CD4-positive, alpha-beta T cell (primary cell): ENCODE measurements at regions not wholly inside any gene's neighbourhood (a gene's known extent, or its start where the extent isn't known, plus 50 kb on each side); places are given as distances from the start of the nearest gene placed in this dataset.

Experiments
- ATAC-seq: fragments of 200-7000 bp; cut with Tn5 transposase; one replicate; pipeline ENCODE4 v1.10.0; 2022; ENCODE audit warnings: mild to moderate bottlenecking; ENCODE audit not compliant: poor library complexity
- CTCF ChIA-PET: fragments of 350-600 bp; sonication (Branson Sonifier 250); formaldehyde crosslinking; loops from one replicate; lab custom pipeline; 2021; ENCODE audit warnings: antibody characterized with exemption, inconsistent platforms; lab: Charles Lee
- POLR2A ChIA-PET: fragments of 350-600 bp; sonication (Branson Sonifier 250); formaldehyde crosslinking; loops from one replicate; lab custom pipeline; 2021; ENCODE audit warnings: antibody characterized with exemption, inconsistent platforms; lab: Charles Lee
- DNase-seq, 14 experiments: peaks; one replicate each; pipeline ENCODE4 v3.0.0-alpha.2; 2013 to 2020; ENCODE audit warnings: mixed read lengths in 2 of 14
- H3K27ac ChIP-seq, 2 donors: one replicate each; pipeline versions ENCODE4 v1.5.1 to v1.7.0; 2013; ENCODE audit warnings: low read length in 2 of 2, low read depth in 1 of 2, mild to moderate bottlenecking in 1 of 2
- H3K27me3 ChIP-seq, 2 experiments: 1 replicate in 1 of 2; 2 replicates in 1 of 2; pipeline versions ENCODE4 v1.6.1 to v1.7.0; 2013; ENCODE audit warnings: low read length in 2 of 2, control low read depth in 1 of 2, mild to moderate bottlenecking in 1 of 2, moderate library complexity in 1 of 2; ENCODE audit not compliant: insufficient read depth in 2 of 2, control insufficient read depth in 1 of 2
- H3K36me3 ChIP-seq: one replicate; pipeline ENCODE4 v1.6.1; 2013; ENCODE audit warnings: low read length, control low read depth; ENCODE audit not compliant: insufficient read depth
- H3K4me1 ChIP-seq: one replicate; pipeline ENCODE4 v1.6.1; 2013; ENCODE audit warnings: low read length, control low read depth; ENCODE audit not compliant: insufficient read depth
- H3K4me3 ChIP-seq: one replicate; pipeline ENCODE4 v1.5.1; 2013; ENCODE audit warnings: mild to moderate bottlenecking, low read length, moderate library complexity
- H3K9me3 ChIP-seq, 2 experiments: 1 replicate in 1 of 2; 2 replicates in 1 of 2; pipeline versions ENCODE4 v1.6.1 to v1.7.0; 2013; ENCODE audit warnings: low read length in 2 of 2, mild to moderate bottlenecking in 2 of 2, control low read depth in 1 of 2, moderate library complexity in 1 of 2; ENCODE audit not compliant: control insufficient read depth in 1 of 2, insufficient read depth in 1 of 2
- H3K27ac Mint-ChIP-seq: one replicate; pipeline ENCODE4 v1.8.0; 2020; ENCODE audit warnings: mixed read lengths
- H3K27me3 Mint-ChIP-seq: one replicate; pipeline ENCODE4 v1.8.0; 2021; ENCODE audit warnings: mixed read lengths
- H3K36me3 Mint-ChIP-seq: one replicate; pipeline ENCODE4 v1.8.0; 2021; ENCODE audit warnings: low read depth, mixed read lengths
- H3K4me1 Mint-ChIP-seq: one replicate; pipeline ENCODE4 v1.8.0; 2021; ENCODE audit warnings: low read depth, mixed read lengths
- H3K4me3 Mint-ChIP-seq: one replicate; pipeline ENCODE4 v1.8.0; 2020; ENCODE audit warnings: mild to moderate bottlenecking, mixed read lengths
- H3K9me3 Mint-ChIP-seq: one replicate; pipeline ENCODE4 v1.8.0; 2020; ENCODE audit warnings: mixed read lengths
- intact Hi-C, 2 experiments: fragments of 100-400 bp; cut with DNase I in 1 of 2; cut with micrococcal nuclease in 1 of 2; formaldehyde crosslinking; loops; one replicate each; pipeline versions ENCODE4 v1.15.1 to v1.9.0; 2023 to 2025; cut with DNase I, micrococcal nuclease
- TF ChIP-seq, protein P1 (sequence below): fragments of 200-600 bp; IDR thresholded peaks from one replicate; pipeline ENCODE4 v1.8.0; 2022; ENCODE audit warnings: antibody characterized with exemption, mild to moderate bottlenecking

DNA sequence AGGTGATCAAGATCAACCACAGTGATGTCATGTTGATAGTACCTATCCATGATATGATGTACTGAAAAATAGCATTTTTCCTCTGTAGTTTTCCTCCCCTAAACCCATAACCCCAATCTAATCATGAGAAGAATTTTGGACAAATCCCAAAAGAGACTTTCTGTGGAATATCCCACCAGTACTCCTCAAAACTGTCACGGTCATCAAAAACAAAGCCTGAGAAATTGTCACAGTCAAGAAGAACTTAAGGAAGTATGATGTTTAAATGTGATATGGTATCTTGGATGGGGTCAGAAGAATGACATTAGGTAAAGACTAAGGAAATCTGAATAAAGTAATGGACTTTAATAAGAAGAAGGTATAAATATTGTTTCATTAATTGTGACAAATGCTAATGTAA, 248.8 kb downstream of the RMST start:
- intact Hi-C loops: no loop called here
- POLR2A ChIA-PET: no interaction called here
- Mint-ChIP-seq H3K9me3 (peaks cover 4% of the 10 kb centered on the region), H3K27ac (no peak overlapping the region), H3K36me3 (no peaks in the 10 kb centered on the region), H3K4me1 (no peaks in the 10 kb centered on the region), H3K4me3 (no peak overlapping the region), H3K27me3 (no peaks in the 10 kb centered on the region)
- Histone ChIP-seq H3K4me3 (no peak overlapping the region), H3K4me1 (no peaks in the 10 kb centered on the region), H3K27me3 (no peaks in the 10 kb centered on the region), H3K9me3 (no peaks in the 10 kb centered on the region), H3K27ac (no peak overlapping the region), H3K36me3 (no peaks in the 10 kb centered on the region)
- CTCF ChIA-PET: no interaction called here
- ATAC-seq (no peak), DNase-seq (no peak)
- TF ChIP-seq, protein P1, sequence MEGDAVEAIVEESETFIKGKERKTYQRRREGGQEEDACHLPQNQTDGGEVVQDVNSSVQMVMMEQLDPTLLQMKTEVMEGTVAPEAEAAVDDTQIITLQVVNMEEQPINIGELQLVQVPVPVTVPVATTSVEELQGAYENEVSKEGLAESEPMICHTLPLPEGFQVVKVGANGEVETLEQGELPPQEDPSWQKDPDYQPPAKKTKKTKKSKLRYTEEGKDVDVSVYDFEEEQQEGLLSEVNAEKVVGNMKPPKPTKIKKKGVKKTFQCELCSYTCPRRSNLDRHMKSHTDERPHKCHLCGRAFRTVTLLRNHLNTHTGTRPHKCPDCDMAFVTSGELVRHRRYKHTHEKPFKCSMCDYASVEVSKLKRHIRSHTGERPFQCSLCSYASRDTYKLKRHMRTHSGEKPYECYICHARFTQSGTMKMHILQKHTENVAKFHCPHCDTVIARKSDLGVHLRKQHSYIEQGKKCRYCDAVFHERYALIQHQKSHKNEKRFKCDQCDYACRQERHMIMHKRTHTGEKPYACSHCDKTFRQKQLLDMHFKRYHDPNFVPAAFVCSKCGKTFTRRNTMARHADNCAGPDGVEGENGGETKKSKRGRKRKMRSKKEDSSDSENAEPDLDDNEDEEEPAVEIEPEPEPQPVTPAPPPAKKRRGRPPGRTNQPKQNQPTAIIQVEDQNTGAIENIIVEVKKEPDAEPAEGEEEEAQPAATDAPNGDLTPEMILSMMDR: no peak

DNA sequence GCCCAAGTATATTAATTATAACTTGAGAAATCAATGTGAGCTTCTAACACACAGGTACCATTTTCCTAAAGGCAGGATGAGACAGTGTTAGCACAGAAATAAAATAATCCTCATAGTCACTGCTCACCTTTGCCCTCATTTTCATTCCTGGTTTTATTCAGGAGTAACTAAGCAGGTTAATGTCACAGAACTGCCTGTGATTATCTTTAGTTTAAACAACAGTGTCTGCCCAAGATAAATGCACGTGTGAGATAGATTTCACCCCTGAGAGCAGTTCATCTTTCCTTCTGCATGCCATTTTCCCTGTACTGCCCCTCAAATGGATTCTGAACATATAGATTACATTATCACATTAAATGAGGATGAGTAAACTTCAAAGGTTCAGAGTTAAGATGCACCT, 250.7 kb downstream of the RMST start:
- H3K9me3 ChIP-seq: no peaks in the 10 kb centered on the region
- intact Hi-C loops: no loop called here
- H3K27me3 Mint-ChIP-seq: no peaks in the 10 kb centered on the region
- CTCF ChIA-PET: no interaction called here
- H3K27ac Mint-ChIP-seq: no peak overlapping the region
- ATAC-seq: no peak
- H3K4me1 Mint-ChIP-seq: no peaks in the 10 kb centered on the region
- H3K4me3 Mint-ChIP-seq: no peak overlapping the region
- H3K36me3 Mint-ChIP-seq: no peaks in the 10 kb centered on the region
- no peak for DNase-seq
- H3K27ac ChIP-seq: no peak overlapping the region
- H3K9me3 Mint-ChIP-seq: peaks cover 4% of the 10 kb centered on the region
- POLR2A ChIA-PET: no interaction called here
- no peak overlapping the region for H3K4me3 ChIP-seq
- no peaks in the 10 kb centered on the region for H3K36me3 ChIP-seq
- TF ChIP-seq, protein P1: no peak
- no peaks in the 10 kb centered on the region for H3K27me3 ChIP-seq
- H3K4me1 ChIP-seq: no peaks in the 10 kb centered on the region

DNA sequence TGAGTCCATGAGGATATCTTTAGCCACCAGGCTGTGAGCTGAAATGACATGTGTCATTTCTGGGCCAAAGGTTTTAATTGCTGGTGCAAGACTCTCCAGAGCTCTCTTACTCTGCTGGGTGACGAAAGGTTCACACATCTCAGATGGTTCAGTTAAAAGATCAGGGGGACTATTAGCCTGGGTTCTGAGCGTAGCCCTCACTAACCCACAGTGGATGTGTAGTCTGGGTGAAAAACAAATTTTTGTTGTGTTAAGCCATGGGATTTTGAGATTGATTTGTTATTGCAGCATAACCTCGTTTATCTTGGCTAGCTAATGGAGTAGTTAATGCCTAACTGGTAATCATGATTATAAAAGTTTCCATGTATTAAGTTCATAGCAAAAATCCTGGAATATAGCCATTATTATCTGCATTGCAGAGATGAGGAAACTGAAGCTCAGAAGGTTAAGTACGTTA, 251.5 kb downstream of the RMST start:
- H3K4me3 ChIP-seq: no peak overlapping the region
- intact Hi-C loops: no loop called here

More for the DNA sequence above, 251.5 kb downstream of the RMST start:
- Mint-ChIP-seq H3K4me3 (no peak overlapping the region), H3K4me1 (no peaks in the 10 kb centered on the region), H3K27me3 (no peaks in the 10 kb centered on the region), H3K36me3 (no peaks in the 10 kb centered on the region), H3K9me3 (peaks cover 4% of the 10 kb centered on the region), H3K27ac (no peak overlapping the region)
- TF ChIP-seq, protein P1: no peak
- POLR2A ChIA-PET: no interaction called here
- DNase-seq (no peak), ATAC-seq (no peak)
- Histone ChIP-seq H3K4me1 (no peaks in the 10 kb centered on the region), H3K27ac (no peak overlapping the region), H3K9me3 (no peaks in the 10 kb centered on the region), H3K27me3 (no peaks in the 10 kb centered on the region), H3K36me3 (no peaks in the 10 kb centered on the region)
- CTCF ChIA-PET: no interaction called here
